ENCODE measurements at regions not wholly inside any gene's neighbourhood (a gene's known extent, or its start where the extent isn't known, plus 50 kb on each side); places are given as distances from the start of the nearest gene placed in this dataset.

DNA sequence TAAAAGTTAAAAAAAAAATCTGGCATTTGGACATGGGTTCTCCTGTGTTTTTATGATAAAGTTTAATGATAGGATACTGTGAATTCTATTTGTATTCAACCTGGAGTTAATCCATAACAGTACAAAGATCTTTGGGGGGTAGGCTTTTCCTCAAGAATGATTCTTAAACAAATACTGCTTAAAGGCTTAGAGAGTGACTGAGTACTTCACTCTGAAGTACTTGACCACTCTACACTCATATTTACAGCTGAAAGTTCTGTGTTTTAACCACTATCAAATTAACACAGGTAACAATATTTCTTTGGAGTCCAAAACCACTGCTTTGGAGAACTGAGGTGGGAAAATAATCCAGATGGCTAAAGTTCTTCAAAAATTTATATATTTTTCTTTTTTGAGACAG is 74.2 kb upstream of the TMEM168 start:
- Histone ChIP-seq H3K9me3 (no peaks in the 10 kb centered on the region), H3K27me3 (ENCODE audit: low read depth) (no peaks in the 10 kb centered on the region), H3K4me3 (no peak overlapping the region), H3K27ac (no peak overlapping the region), H3K36me3 (no peaks in the 10 kb centered on the region), H3K4me1 (peaks cover 11% of the 10 kb centered on the region)
- intact Hi-C loops (cut with DNase I): no loop called here
- ATAC-seq (peak in 1 of 2 donors; percentile 59), DNase-seq (no peak)
- TF ChIP-seq, protein P1, sequence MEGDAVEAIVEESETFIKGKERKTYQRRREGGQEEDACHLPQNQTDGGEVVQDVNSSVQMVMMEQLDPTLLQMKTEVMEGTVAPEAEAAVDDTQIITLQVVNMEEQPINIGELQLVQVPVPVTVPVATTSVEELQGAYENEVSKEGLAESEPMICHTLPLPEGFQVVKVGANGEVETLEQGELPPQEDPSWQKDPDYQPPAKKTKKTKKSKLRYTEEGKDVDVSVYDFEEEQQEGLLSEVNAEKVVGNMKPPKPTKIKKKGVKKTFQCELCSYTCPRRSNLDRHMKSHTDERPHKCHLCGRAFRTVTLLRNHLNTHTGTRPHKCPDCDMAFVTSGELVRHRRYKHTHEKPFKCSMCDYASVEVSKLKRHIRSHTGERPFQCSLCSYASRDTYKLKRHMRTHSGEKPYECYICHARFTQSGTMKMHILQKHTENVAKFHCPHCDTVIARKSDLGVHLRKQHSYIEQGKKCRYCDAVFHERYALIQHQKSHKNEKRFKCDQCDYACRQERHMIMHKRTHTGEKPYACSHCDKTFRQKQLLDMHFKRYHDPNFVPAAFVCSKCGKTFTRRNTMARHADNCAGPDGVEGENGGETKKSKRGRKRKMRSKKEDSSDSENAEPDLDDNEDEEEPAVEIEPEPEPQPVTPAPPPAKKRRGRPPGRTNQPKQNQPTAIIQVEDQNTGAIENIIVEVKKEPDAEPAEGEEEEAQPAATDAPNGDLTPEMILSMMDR (IDR thresholded peaks at IDR 0.05): no peak

DNA sequence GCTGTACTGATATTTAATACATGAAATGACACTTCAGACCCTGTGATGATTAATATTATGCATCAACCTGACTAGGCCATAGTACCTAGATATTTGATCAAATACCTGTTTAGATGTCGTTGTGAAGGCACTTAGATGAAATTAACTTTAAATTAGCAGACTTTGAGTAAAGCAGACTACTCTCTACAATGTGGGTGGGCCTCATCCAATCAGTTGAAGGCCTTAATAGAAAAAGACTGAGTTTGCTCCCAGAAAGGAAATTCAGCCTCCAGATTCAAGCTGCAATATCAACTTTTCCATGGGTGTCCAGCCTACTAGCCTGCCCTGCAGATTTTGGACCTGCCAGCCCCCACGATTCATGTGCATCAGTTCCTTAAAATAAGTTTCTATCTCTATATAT is 68.6 kb upstream of the TMEM168 start:
- intact Hi-C loops (cut with DNase I): no loop called here
- Histone ChIP-seq H3K36me3 (no peaks in the 10 kb centered on the region), H3K4me1 (no peaks in the 10 kb centered on the region), H3K9me3 (no peaks in the 10 kb centered on the region), H3K4me3 (no peak overlapping the region), H3K27ac (no peak overlapping the region), H3K27me3 (ENCODE audit: low read depth) (no peaks in the 10 kb centered on the region)
- no peak for DNase-seq
- no peak for ATAC-seq
- TF ChIP-seq, protein P1 (IDR thresholded peaks at IDR 0.05): no peak

DNA sequence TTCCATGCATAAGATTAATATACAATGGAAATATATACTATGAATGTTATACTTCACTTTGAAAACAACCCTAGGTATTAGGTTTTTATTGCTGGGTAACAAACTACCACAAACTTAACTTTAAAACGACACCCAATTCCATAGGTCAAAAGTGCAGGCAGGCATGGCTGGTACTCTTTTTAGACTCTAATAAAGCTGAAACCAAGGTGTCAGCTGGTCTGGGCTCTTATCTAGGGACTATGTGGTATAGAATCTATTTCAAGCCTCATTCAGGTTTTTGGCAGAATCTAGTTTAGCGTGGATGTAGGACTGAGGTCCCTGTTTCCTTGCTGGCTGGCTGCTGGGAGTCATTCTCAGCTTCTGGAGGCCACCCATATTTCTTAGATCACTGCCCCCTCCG is 65.0 kb upstream of the TMEM168 start:
- ATAC-seq: no peak
- no peaks in the 10 kb centered on the region for H3K36me3 ChIP-seq

DNA sequence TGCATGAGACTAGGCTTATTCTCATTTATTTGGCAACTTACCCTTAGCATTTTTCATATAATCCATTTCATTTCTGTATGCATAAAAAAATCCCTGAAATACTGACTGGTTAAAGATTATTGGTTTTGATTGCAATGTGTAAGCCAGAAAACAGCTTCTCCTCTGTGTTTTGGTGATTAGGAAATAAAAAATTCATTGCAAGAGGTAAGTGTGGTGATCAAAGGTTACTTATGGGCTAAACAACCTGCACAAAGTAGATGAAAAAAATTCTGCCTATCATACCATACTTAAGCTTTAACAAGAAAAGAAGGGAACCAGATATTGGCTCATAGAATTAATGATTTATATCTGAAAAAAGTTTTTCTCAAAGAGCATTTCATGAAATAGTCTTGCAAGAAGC is 64.0 kb upstream of the TMEM168 start:
- no peaks in the 10 kb centered on the region for H3K9me3 ChIP-seq
- no peaks in the 10 kb centered on the region for H3K36me3 ChIP-seq
- intact Hi-C loops (cut with DNase I): no loop called here
- no peaks in the 10 kb centered on the region for H3K4me1 ChIP-seq
- no peak overlapping the region for H3K4me3 ChIP-seq
- ATAC-seq: no peak
- no peaks in the 10 kb centered on the region for H3K27me3 ChIP-seq (ENCODE audit: low read depth)
- TF ChIP-seq, protein P1 (IDR thresholded peaks at IDR 0.05): no peak
- DNase-seq: no peak
- H3K27ac ChIP-seq: no peak overlapping the region

More for the DNA sequence above, 65.0 kb upstream of the TMEM168 start:
- DNase-seq: no peak
- intact Hi-C loops (cut with DNase I): no loop called here
- H3K27me3 ChIP-seq (ENCODE audit: low read depth): no peaks in the 10 kb centered on the region
- no peak overlapping the region for H3K4me3 ChIP-seq
- TF ChIP-seq, protein P1 (IDR thresholded peaks at IDR 0.05): no peak
- no peak overlapping the region for H3K27ac ChIP-seq
- no peaks in the 10 kb centered on the region for H3K9me3 ChIP-seq
- no peaks in the 10 kb centered on the region for H3K4me1 ChIP-seq

DNA sequence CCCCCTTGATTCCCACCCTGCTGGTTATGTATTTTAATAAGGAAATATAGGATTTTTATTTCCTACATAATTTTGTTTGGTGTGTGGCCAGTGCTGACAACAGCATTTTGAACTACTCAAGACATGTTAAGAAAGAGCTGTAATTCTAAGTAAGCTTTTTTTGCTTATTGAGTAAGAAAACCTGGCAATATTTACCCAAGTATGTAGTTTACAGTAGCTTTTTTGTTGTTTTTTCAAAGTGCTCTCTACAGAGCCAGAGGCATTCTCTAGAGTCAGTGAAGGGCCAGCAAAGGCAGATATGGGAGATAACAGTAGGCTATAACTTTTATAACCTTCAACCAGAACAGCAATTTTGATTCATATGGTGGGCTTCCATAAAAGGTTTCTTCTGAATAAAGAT is 63.2 kb upstream of the TMEM168 start:
- ATAC-seq (no peak), DNase-seq (no peak)
- TF ChIP-seq, protein P1 (IDR thresholded peaks at IDR 0.05): no peak
- H3K27me3 ChIP-seq (ENCODE audit: low read depth): no peaks in the 10 kb centered on the region
- H3K36me3 ChIP-seq: no peaks in the 10 kb centered on the region
- intact Hi-C loops (cut with DNase I): no loop called here
- H3K27ac ChIP-seq: no peak overlapping the region
- no peaks in the 10 kb centered on the region for H3K9me3 ChIP-seq
- no peaks in the 10 kb centered on the region for H3K4me1 ChIP-seq
- no peak overlapping the region for H3K4me3 ChIP-seq

DNA sequence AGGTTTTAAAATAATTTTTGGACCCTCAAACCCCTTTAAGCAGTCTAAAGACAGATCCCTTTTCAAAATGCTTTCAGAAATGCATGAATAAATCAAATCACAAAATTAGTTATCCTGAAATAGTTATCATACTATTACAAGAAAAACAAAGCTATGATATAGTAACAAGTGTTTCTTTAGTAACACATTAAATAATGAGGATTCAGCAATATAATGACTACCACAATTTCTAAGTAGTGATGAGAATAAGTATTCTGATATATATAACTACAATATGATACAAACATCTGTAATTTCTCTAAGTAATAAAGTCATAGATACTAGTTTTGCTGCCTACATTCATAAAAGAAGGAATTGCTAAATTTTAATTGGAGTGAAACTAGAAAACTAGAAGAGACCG is 53.0 kb upstream of the TMEM168 start:
- DNase-seq (no peak), ATAC-seq (no peak)
- TF ChIP-seq, protein P1 (IDR thresholded peaks at IDR 0.05): no peak
- Histone ChIP-seq H3K27ac (no peak overlapping the region), H3K9me3 (no peaks in the 10 kb centered on the region), H3K4me3 (no peak overlapping the region), H3K36me3 (no peaks in the 10 kb centered on the region), H3K4me1 (no peaks in the 10 kb centered on the region), H3K27me3 (ENCODE audit: low read depth) (no peaks in the 10 kb centered on the region)
- intact Hi-C loops (cut with DNase I): no loop called here

All from lower lobe of right lung (tissue), 2 donors.